Parathyroid adenoma (tissue), 2 donors: ENCODE measurements at regions not wholly inside any gene's neighbourhood (a gene's known extent, or its start where the extent isn't known, plus 50 kb on each side); places are given as distances from the start of the nearest gene placed in this dataset.
A peak's percentile ranks its signal among the peaks of the same experiment; 100 is the strongest.

ENCODE experiments used
- H2AFZ ChIP-seq: fragments of 300-600 bp; sonication (generic); one replicate; pipeline ENCODE4 v1.7.0; 2017; ENCODE audit warnings: antibody characterized with exemption, mild to moderate bottlenecking
- H3K27ac ChIP-seq: fragments of 300-600 bp; sonication (generic); one replicate; pipeline ENCODE4 v1.7.0; 2017
- H3K27me3 ChIP-seq: fragments of 300-600 bp; sonication (generic); one replicate; pipeline ENCODE4 v1.7.0; 2017; ENCODE audit warnings: low read length; ENCODE audit not compliant: control insufficient read depth, insufficient read depth
- H3K36me3 ChIP-seq: fragments of 300-600 bp; sonication (generic); one replicate; pipeline ENCODE4 v1.7.0; 2017; ENCODE audit warnings: low read length; ENCODE audit not compliant: control insufficient read depth, insufficient read depth
- H3K4me1 ChIP-seq: fragments of 300-600 bp; sonication (generic); one replicate; pipeline ENCODE4 v1.7.0; 2017; ENCODE audit warnings: control low read depth
- H3K4me2 ChIP-seq: fragments of 300-600 bp; sonication (generic); one replicate; pipeline ENCODE4 v1.7.0; 2017; ENCODE audit warnings: low read length
- H3K4me3 ChIP-seq: fragments of 300-600 bp; sonication (generic); one replicate; pipeline ENCODE4 v1.7.0; 2017; ENCODE audit warnings: low read depth, low read length
- H3K79me2 ChIP-seq: fragments of 300-600 bp; sonication (generic); one replicate; pipeline ENCODE4 v1.7.0; 2017; ENCODE audit warnings: control low read depth
- H3K9ac ChIP-seq: fragments of 300-600 bp; sonication (generic); one replicate; pipeline ENCODE4 v1.7.0; 2017; ENCODE audit warnings: mild to moderate bottlenecking
- H3K9me3 ChIP-seq: fragments of 300-600 bp; sonication (generic); one replicate; pipeline ENCODE4 v1.7.0; 2017; ENCODE audit warnings: low read length; ENCODE audit not compliant: control insufficient read depth
- CTCF ChIP-seq: fragments of 300-600 bp; sonication (generic); IDR thresholded peaks from one replicate; pipeline ENCODE4 v1.7.0; 2017; ENCODE audit warnings: antibody characterized with exemption, mild to moderate bottlenecking
- donor health status: primary hyperparathyroidism.

GRCh38 chr5:77852514-77853352, 76.6 kb upstream of the TBCA start:
- no peak overlapping the region for H3K9ac ChIP-seq
- peak overlapping the region; percentile 62 for H3K4me3 ChIP-seq
- no peak overlapping the region for H3K27ac ChIP-seq
- H3K4me1 ChIP-seq: no peaks in the 10 kb centered on the region
- H3K4me2 ChIP-seq: peak overlapping the region; percentile 73
- H2AFZ ChIP-seq: no peak overlapping the region
- H3K79me2 ChIP-seq: no peaks in the 10 kb centered on the region
- H3K27me3 ChIP-seq: no peaks in the 10 kb centered on the region
- H3K36me3 ChIP-seq: no peaks in the 10 kb centered on the region
- H3K9me3 ChIP-seq: no peaks in the 10 kb centered on the region
- TF ChIP-seq CTCF: no peak

GRCh38 chr5:77852068-77852513, 76.0 kb upstream of the TBCA start:
- no peaks in the 10 kb centered on the region for H3K79me2 ChIP-seq
- peak overlapping the region; percentile 73 for H3K4me2 ChIP-seq
- no peaks in the 10 kb centered on the region for H3K9me3 ChIP-seq
- no peak overlapping the region for H3K9ac ChIP-seq
- H3K27me3 ChIP-seq: no peaks in the 10 kb centered on the region
- peak overlapping the region; percentile 62 for H3K4me3 ChIP-seq
- peak overlapping the region; percentile 63 for H2AFZ ChIP-seq
- no peaks in the 10 kb centered on the region for H3K4me1 ChIP-seq
- no peak for TF ChIP-seq CTCF
- no peaks in the 10 kb centered on the region for H3K36me3 ChIP-seq
- no peak overlapping the region for H3K27ac ChIP-seq

GRCh38 chr5:77851176-77852067, 75.3 kb upstream of the TBCA start:
- no peaks in the 10 kb centered on the region for H3K36me3 ChIP-seq
- H3K27ac ChIP-seq: no peak overlapping the region
- H2AFZ ChIP-seq: peak overlapping the region; percentile 63
- no peaks in the 10 kb centered on the region for H3K9me3 ChIP-seq
- peak overlapping the region; percentile 62 for H3K4me3 ChIP-seq
- no peak for TF ChIP-seq CTCF
- H3K79me2 ChIP-seq: no peaks in the 10 kb centered on the region
- no peaks in the 10 kb centered on the region for H3K27me3 ChIP-seq
- peak overlapping the region; percentile 73 for H3K4me2 ChIP-seq
- no peak overlapping the region for H3K9ac ChIP-seq
- no peaks in the 10 kb centered on the region for H3K4me1 ChIP-seq

GRCh38 chr5:77850536-77851175, 74.5 kb upstream of the TBCA start:
- no peak overlapping the region for H3K4me2 ChIP-seq
- H3K9ac ChIP-seq: no peak overlapping the region
- H3K27me3 ChIP-seq: no peaks in the 10 kb centered on the region
- H3K4me1 ChIP-seq: no peaks in the 10 kb centered on the region
- no peak for TF ChIP-seq CTCF
- H3K27ac ChIP-seq: no peak overlapping the region
- H2AFZ ChIP-seq: no peak overlapping the region
- no peaks in the 10 kb centered on the region for H3K36me3 ChIP-seq
- no peak overlapping the region for H3K4me3 ChIP-seq
- H3K9me3 ChIP-seq: no peaks in the 10 kb centered on the region
- H3K79me2 ChIP-seq: no peaks in the 10 kb centered on the region
